Hindlimb muscle (tissue), 1 donor: ENCODE measurements at regions not wholly inside any gene's neighbourhood (a gene's known extent, or its start where the extent isn't known, plus 50 kb on each side); places are given as distances from the start of the nearest gene placed in this dataset.
"Not testable (repeated sequence)": the region's sequence is repeated elsewhere in the genome, so short reads cannot be mapped to it uniquely, and the experiment has no call there.

Source experiments
- DNase-seq: peaks from one replicate; pipeline ENCODE4 v3.0.0-alpha.2; 2013

GRCh38 chr4:77525538-77525937 is 80.1 kb upstream of the CXCL13 start:
- DNase-seq, result no peak

GRCh38 chr4:77527900-77528299 is 77.7 kb upstream of the CXCL13 start:
- not testable (repeated sequence) for DNase-seq

- no peak for DNase-seq
These were observed 67.5 kb upstream of the CXCL13 start for GRCh38 chr4:77538144-77538543.

- no peak for DNase-seq
These were observed 67.0 kb upstream of the CXCL13 start for GRCh38 chr4:77538574-77539157.
